Heart left ventricle (tissue), 16 donors: ENCODE measurements at regions not wholly inside any gene's neighbourhood (a gene's known extent, or its start where the extent isn't known, plus 50 kb on each side); places are given as distances from the start of the nearest gene placed in this dataset.

Experiments used
- ATAC-seq, 4 donors: fragments of 200-7000 bp; cut with Tn5 transposase; one replicate each; pipeline ENCODE4 v1.9.1; 2020 to 2022; ENCODE audit warnings: moderate library complexity in 4 of 4, mild to moderate bottlenecking in 3 of 4, moderate number of reproducible peaks in 1 of 4
- DNase-seq, 5 donors: peaks; one replicate each; pipeline ENCODE4 v3.0.0-alpha.2; 2020
- H3K27ac ChIP-seq, 12 donors: fragments of 200-600 bp; sonication (generic) in 4 of 12; one replicate each; pipeline versions ENCODE4 v1.5.0 to v1.8.0; 2016 to 2022; ENCODE audit warnings: mild to moderate bottlenecking in 2 of 12
- H3K27me3 ChIP-seq, 9 donors: fragments of 200-600 bp; sonication (generic) in 2 of 9; one replicate each; pipeline versions ENCODE4 v1.5.1 to v1.8.0; 2016 to 2022; ENCODE audit warnings: mild to moderate bottlenecking in 3 of 9
- H3K36me3 ChIP-seq, 9 donors: fragments of 200-600 bp; sonication (generic) in 2 of 9; one replicate each; pipeline versions ENCODE4 v1.5.0 to v1.8.0; 2018 to 2022; ENCODE audit warnings: mild to moderate bottlenecking in 2 of 9
- H3K4me1 ChIP-seq, 12 donors: fragments of 200-600 bp; sonication (generic) in 4 of 12; one replicate each; pipeline versions ENCODE4 v1.5.0 to v1.8.0; 2016 to 2022; ENCODE audit warnings: mild to moderate bottlenecking in 3 of 12
- H3K4me3 ChIP-seq, 12 donors: fragments of 200-600 bp; sonication (generic) in 4 of 12; one replicate each; pipeline versions ENCODE4 v1.5.0 to v1.8.0; 2017 to 2022; ENCODE audit warnings: mild to moderate bottlenecking in 9 of 12, moderate library complexity in 4 of 12
- H3K9me3 ChIP-seq, 12 donors: fragments of 200-600 bp; sonication (generic) in 4 of 12; one replicate each; pipeline versions ENCODE4 v1.5.0 to v1.8.0; 2016 to 2022; ENCODE audit warnings: mild to moderate bottlenecking in 1 of 12
- CTCF ChIP-seq, 12 donors: fragments of 200-600 bp; sonication (generic) in 4 of 12; IDR thresholded peaks; one replicate each; pipeline versions ENCODE4 v1.5.0 to v1.8.0; 2018 to 2022; ENCODE audit warnings: antibody characterized with exemption in 12 of 12, mild to moderate bottlenecking in 5 of 12
- POLR2A ChIP-seq, 2 donors: fragments of 450-650 bp; IDR thresholded peaks; one replicate each; pipeline ENCODE4 v1.6.1; 2017; ENCODE audit warnings: antibody characterized with exemption in 2 of 2, mild to moderate bottlenecking in 2 of 2, moderate library complexity in 2 of 2
- WGBS, 4 donors: extraction: QIAGEN DNeasy Blood & Tissue Kit in 2 of 4; methylation state at CpG; one replicate each; pipeline versions ENCODE4 v1.1.5 to v1.1.7; 2013 to 2018; 5-methylcytosine and 5-hydroxymethylcytosine counted together
- intact Hi-C, 10 donors: fragments of 100-400 bp; cut with DNase I; formaldehyde crosslinking; loops; one replicate each; pipeline versions ENCODE4 v1.11.1 to v1.14.2; 2022
- donor health status: ischemic (EF 13 %, LVEDD 7.1; RV severe dilation, severe dysfunction).
- donor health status: healthy with polysubstance abuse.
- donor health status: DM: no; HTN: yes; CAD: no.
- donor health status: DM: no; HTN: no; CAD: no.
- donor health status: ischemic (EF 25% LVEDD 6.9; RV normal size, moderate dysfunction).
- donor health status: ischemic (EF 25% LVEDD 5.7; RV mildly dilated, moderate dysfunction).
- donor health status: healthy.
- donor health status: DM: yes; HTN: yes; CAD: no.
- donor health status: ischemic (EF 35%, LVEDD 5.7; RV mildly dilated, moderate dysfunction).
- donor health status: nonischemic (EF 11% LVEDD 7.7; RV severe dilation, severe dysfunction).
- donor health status: DM: yes; HTN: yes; CAD: no.
- donor health status: PGD.
- donor health status: ischemic (EF 29% LVEDD 5.4; RV normal size, mild dysfunction).
- donor health status: nonischemic (EF 23%, LVEDD 6.1; RV moderate dilation, normal function).

GRCh38 chr5:116699332-116699731 is 124.7 kb upstream of the SEMA6A start:
- intact Hi-C loops: no loop called here
- 70 to 89% (median 81%) methylated on average over 1 of the region's 1 CpG for whole genome bisulfite sequencing, 4 donors
- H3K36me3 ChIP-seq: no peaks in the 10 kb centered on the region

GRCh38 chr5:116696366-116696765 is 121.7 kb upstream of the SEMA6A start:
- H3K4me3 ChIP-seq: no peak overlapping the region
- no peaks in the 10 kb centered on the region for H3K27me3 ChIP-seq
- intact Hi-C loops: no loop called here
- 53 to 65% (median 56%) methylated on average over 5 of the region's 5 CpGs for WGBS, 4 donors
- H3K4me1 ChIP-seq: no peaks in the 10 kb centered on the region
- no peak for DNase-seq
- H3K9me3 ChIP-seq: no peaks in the 10 kb centered on the region
- TF ChIP-seq CTCF (IDR thresholded peaks at IDR 0.05) (no peak), POLR2A (IDR thresholded peaks at IDR 0.05) (no peak)
- ATAC-seq: no peak
- no peak overlapping the region for H3K27ac ChIP-seq
- no peaks in the 10 kb centered on the region for H3K36me3 ChIP-seq

More at GRCh38 chr5:116699332-116699731, 124.7 kb upstream of the SEMA6A start:
- Histone ChIP-seq H3K4me3 (no peak overlapping the region), H3K27ac (no peak overlapping the region), H3K9me3 (no peaks in the 10 kb centered on the region), H3K4me1 (no peaks in the 10 kb centered on the region), H3K27me3 (no peaks in the 10 kb centered on the region)
- TF ChIP-seq CTCF (IDR thresholded peaks at IDR 0.05) (no peak), POLR2A (IDR thresholded peaks at IDR 0.05) (no peak)
- DNase-seq: no peak
- no peak for ATAC-seq

DNA sequence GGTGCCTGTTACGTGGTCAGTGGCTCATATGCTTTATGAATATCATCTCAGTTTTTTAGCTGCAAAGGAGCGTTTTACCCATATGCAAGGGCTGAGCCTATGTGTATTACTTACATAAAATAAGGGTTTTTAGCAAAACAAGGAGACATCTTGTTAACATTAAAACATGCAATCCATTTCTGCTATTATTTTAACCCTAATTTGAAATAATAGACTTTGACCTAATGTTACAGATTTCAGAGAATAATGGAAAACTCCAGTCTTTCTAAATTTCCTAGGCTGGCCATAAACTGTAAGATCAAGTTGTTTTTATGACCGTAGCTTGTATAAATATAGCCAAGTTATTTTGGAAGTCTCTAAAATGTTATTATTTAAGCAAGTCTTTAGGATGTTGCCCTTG is 121.1 kb upstream of the SEMA6A start:
- H3K4me1 ChIP-seq: no peaks in the 10 kb centered on the region
- no peak overlapping the region for H3K27ac ChIP-seq
- H3K9me3 ChIP-seq: no peaks in the 10 kb centered on the region
- H3K36me3 ChIP-seq: no peaks in the 10 kb centered on the region
- TF ChIP-seq CTCF (IDR thresholded peaks at IDR 0.05) (no peak), POLR2A (IDR thresholded peaks at IDR 0.05) (no peak)
- ATAC-seq: no peak
- no peaks in the 10 kb centered on the region for H3K27me3 ChIP-seq
- H3K4me3 ChIP-seq: no peak overlapping the region
- no peak for DNase-seq
- intact Hi-C loops: no loop called here
- 76 to 79% (median 79%) methylated on average over 3 of the region's 3 CpGs for WGBS, 4 donors

- no peaks in the 10 kb centered on the region for H3K9me3 ChIP-seq
- H3K4me1 ChIP-seq: peaks cover 0 to 7% (median 0%) of the 10 kb centered on the region in 12 donors
- H3K27ac ChIP-seq: no peak overlapping the region
- DNase-seq: no peak
- 90 to 96% (median 95%) methylated on average over 4 of the region's 4 CpGs for WGBS, 4 donors
- TF ChIP-seq POLR2A (IDR thresholded peaks at IDR 0.05) (no peak), CTCF (IDR thresholded peaks at IDR 0.05) (no peak)
- intact Hi-C loops: no loop called here
- no peak overlapping the region for H3K4me3 ChIP-seq
- no peaks in the 10 kb centered on the region for H3K27me3 ChIP-seq
- no peak for ATAC-seq
- H3K36me3 ChIP-seq: no peaks in the 10 kb centered on the region
Observed at GRCh38 chr5:116686438-116686837, 111.8 kb upstream of the SEMA6A start.
